ENCODE measurements at regions not wholly inside any gene's neighbourhood (a gene's known extent, or its start where the extent isn't known, plus 50 kb on each side); places are given as distances from the start of the nearest gene placed in this dataset.

- Histone ChIP-seq H3K9me3 (ENCODE audit: control insufficient read depth, insufficient read depth, low read length) (no peaks in the 10 kb centered on the region), H3K4me2 (ENCODE audit: low read length) (no peak overlapping the region), H3F3A (ENCODE audit: control insufficient read depth, insufficient read depth) (no peaks in the 10 kb centered on the region), H3K27ac (ENCODE audit: low read depth, low read length) (no peak overlapping the region), H3K4me3 (ENCODE audit: low read length) (no peak overlapping the region), H3K27me3 (ENCODE audit: control insufficient read depth, low read length) (no peaks in the 10 kb centered on the region), H3K79me2 (ENCODE audit: control insufficient read depth, low read length) (no peaks in the 10 kb centered on the region), H3K9me2 (replicated peaks; ENCODE audit: control insufficient read depth, low read length) (no peaks in the 10 kb centered on the region), H3K36me3 (ENCODE audit: control insufficient read depth, low read length) (no peaks in the 10 kb centered on the region), H3K4me1 (ENCODE audit: control insufficient read depth, low read length) (no peaks in the 10 kb centered on the region), H4K20me1 (ENCODE audit: control insufficient read depth, insufficient read depth, low read depth, low read length) (no peaks in the 10 kb centered on the region)
- TF ChIP-seq EZH2phosphoT487 (IDR thresholded peaks at IDR 0.05; ENCODE audit: borderline replicate concordance, low read length) (no peak), CTCF (IDR thresholded peaks at IDR 0.05; ENCODE audit: low read depth, low read length, poor library complexity, severe bottlenecking) (no peak)
These were observed 124.9 kb downstream of the DSC3 start for GRCh38 chr18:30917651-30918050.

- no peak overlapping the region for H3K4me2 ChIP-seq (ENCODE audit: low read length)
- H3F3A ChIP-seq (ENCODE audit: control insufficient read depth, insufficient read depth), result no peaks in the 10 kb centered on the region
- no peaks in the 10 kb centered on the region for H3K4me1 ChIP-seq (ENCODE audit: control insufficient read depth, low read length)
- no peaks in the 10 kb centered on the region for H3K27me3 ChIP-seq (ENCODE audit: control insufficient read depth, low read length)
- H3K36me3 ChIP-seq (ENCODE audit: control insufficient read depth, low read length), result no peaks in the 10 kb centered on the region
- H3K9me2 ChIP-seq (replicated peaks; ENCODE audit: control insufficient read depth, low read length), result no peaks in the 10 kb centered on the region
- no peak overlapping the region for H3K27ac ChIP-seq (ENCODE audit: low read depth, low read length)
- TF ChIP-seq CTCF (IDR thresholded peaks at IDR 0.05; ENCODE audit: low read depth, low read length, poor library complexity, severe bottlenecking), result no peak
- no peak for TF ChIP-seq EZH2phosphoT487 (IDR thresholded peaks at IDR 0.05; ENCODE audit: borderline replicate concordance, low read length)
- H3K4me3 ChIP-seq (ENCODE audit: low read length), result no peak overlapping the region
- H3K9me3 ChIP-seq (ENCODE audit: control insufficient read depth, insufficient read depth, low read length), result no peaks in the 10 kb centered on the region
- no peaks in the 10 kb centered on the region for H3K79me2 ChIP-seq (ENCODE audit: control insufficient read depth, low read length)
- no peaks in the 10 kb centered on the region for H4K20me1 ChIP-seq (ENCODE audit: control insufficient read depth, insufficient read depth, low read depth, low read length)
These were observed 127.1 kb downstream of the DSC3 start for GRCh38 chr18:30915336-30915988.

- TF ChIP-seq CTCF (IDR thresholded peaks at IDR 0.05; ENCODE audit: low read depth, low read length, poor library complexity, severe bottlenecking) (no peak), EZH2phosphoT487 (IDR thresholded peaks at IDR 0.05; ENCODE audit: borderline replicate concordance, low read length) (no peak)
- Histone ChIP-seq H3K27me3 (ENCODE audit: control insufficient read depth, low read length) (no peaks in the 10 kb centered on the region), H3K4me3 (ENCODE audit: low read length) (no peak overlapping the region), H3K9me2 (replicated peaks; ENCODE audit: control insufficient read depth, low read length) (no peaks in the 10 kb centered on the region), H3K27ac (ENCODE audit: low read depth, low read length) (no peak overlapping the region), H3K36me3 (ENCODE audit: control insufficient read depth, low read length) (no peaks in the 10 kb centered on the region), H3K4me2 (ENCODE audit: low read length) (no peak overlapping the region), H3F3A (ENCODE audit: control insufficient read depth, insufficient read depth) (no peaks in the 10 kb centered on the region), H3K9me3 (ENCODE audit: control insufficient read depth, insufficient read depth, low read length) (no peaks in the 10 kb centered on the region), H3K79me2 (ENCODE audit: control insufficient read depth, low read length) (no peaks in the 10 kb centered on the region), H4K20me1 (ENCODE audit: control insufficient read depth, insufficient read depth, low read depth, low read length) (no peaks in the 10 kb centered on the region), H3K4me1 (ENCODE audit: control insufficient read depth, low read length) (no peaks in the 10 kb centered on the region)
These were observed 134.2 kb downstream of the DSC3 start for GRCh38 chr18:30908381-30908780.

Data from DOHH2 (cell line).